Small intestine (tissue), 7 donors: ENCODE measurements at regions not wholly inside any gene's neighbourhood (a gene's known extent, or its start where the extent isn't known, plus 50 kb on each side); places are given as distances from the start of the nearest gene placed in this dataset.
A peak's percentile ranks its signal among the peaks of the same experiment; 100 is the strongest.

Source experiments
- DNase-seq, 2 donors: peaks; one replicate each; pipeline versions ENCODE4 v3.0.0 to v3.0.0-alpha.2; 2013
- FAIRE-seq: peaks from 2 replicates; lab custom pipeline; 2012; peaks lifted over from hg19 to GRCh38; lab: Jason Lieb, UNC
- H3K27ac ChIP-seq, 3 donors: one replicate each; pipeline ENCODE4 v1.5.1; 2013; ENCODE audit warnings: low read length in 2 of 3, mild to moderate bottlenecking in 2 of 3, control low read depth in 1 of 3, inconsistent platforms in 1 of 3, low read depth in 1 of 3, moderate library complexity in 1 of 3
- H3K27me3 ChIP-seq, 3 donors: one replicate each; pipeline ENCODE4 v1.6.1; 2013; ENCODE audit warnings: low read length in 3 of 3, inconsistent platforms in 1 of 3; ENCODE audit not compliant: control insufficient read depth in 3 of 3, insufficient read depth in 3 of 3
- H3K36me3 ChIP-seq, 3 donors: one replicate each; pipeline ENCODE4 v1.6.1; 2013; ENCODE audit warnings: low read length in 3 of 3, inconsistent platforms in 1 of 3, low read depth in 1 of 3, mild to moderate bottlenecking in 1 of 3, moderate library complexity in 1 of 3; ENCODE audit not compliant: control insufficient read depth in 3 of 3, insufficient read depth in 2 of 3
- H3K4me1 ChIP-seq, 3 donors: one replicate each; pipeline ENCODE4 v1.6.1; 2013; ENCODE audit warnings: low read length in 2 of 3, inconsistent platforms in 1 of 3, low read depth in 1 of 3, mild to moderate bottlenecking in 1 of 3, moderate library complexity in 1 of 3; ENCODE audit not compliant: control insufficient read depth in 3 of 3, insufficient read depth in 2 of 3
- H3K4me3 ChIP-seq, 3 donors: one replicate each; pipeline ENCODE4 v1.5.1; 2013; ENCODE audit warnings: low read length in 3 of 3, control low read depth in 1 of 3, inconsistent platforms in 1 of 3, low read depth in 1 of 3, mild to moderate bottlenecking in 1 of 3, moderate library complexity in 1 of 3
- H3K9me3 ChIP-seq, 2 donors: one replicate each; pipeline ENCODE4 v1.6.1; 2013; ENCODE audit warnings: low read depth in 1 of 2, low read length in 1 of 2; ENCODE audit not compliant: control insufficient read depth in 2 of 2, insufficient read depth in 1 of 2
- WGBS, 3 donors: extraction: QIAGEN DNeasy Blood & Tissue Kit; methylation state at CpG; one replicate each; pipeline ENCODE4 v1.1.7; 2013; 5-methylcytosine and 5-hydroxymethylcytosine counted together
- donor health status: healthy with polysubstance abuse.
- donor health status: control.
- donor health status: control.
- donor health status: Bipolar disorder and iron deficiency.
- donor health status: healthy.

DNA sequence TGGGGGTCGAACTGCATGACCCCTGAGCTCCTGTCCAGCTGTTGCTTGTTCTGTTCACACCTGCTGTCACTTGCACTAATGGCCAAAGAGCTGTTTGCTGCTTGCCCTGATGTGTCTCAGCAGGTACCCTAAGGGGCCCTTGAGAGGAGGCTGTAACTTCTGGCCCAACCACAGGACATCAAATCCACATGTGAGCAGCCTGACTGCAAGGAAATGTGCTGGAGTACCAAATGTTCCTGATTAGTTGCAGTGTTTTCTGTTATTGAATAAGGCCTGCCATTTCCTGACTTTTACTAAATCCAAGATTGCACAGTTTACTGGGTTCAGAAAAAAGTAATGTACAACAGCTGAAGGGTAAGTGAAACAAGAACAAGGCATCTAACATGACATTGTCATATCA lies 91.7 kb upstream of the IL6 start:
- H3K4me1 ChIP-seq, result no peaks in the 10 kb centered on the region
- no peaks in the 10 kb centered on the region for H3K9me3 ChIP-seq
- no peak overlapping the region for H3K4me3 ChIP-seq
- no peaks in the 10 kb centered on the region for H3K36me3 ChIP-seq
- no peak overlapping the region for H3K27ac ChIP-seq
- WGBS, 3 donors, result 48 to 77% (median 60%) methylated on average over 1 of the region's 1 CpG
- no peaks in the 10 kb centered on the region for H3K27me3 ChIP-seq
- no peak for FAIRE-seq
- no peak for DNase-seq

DNA sequence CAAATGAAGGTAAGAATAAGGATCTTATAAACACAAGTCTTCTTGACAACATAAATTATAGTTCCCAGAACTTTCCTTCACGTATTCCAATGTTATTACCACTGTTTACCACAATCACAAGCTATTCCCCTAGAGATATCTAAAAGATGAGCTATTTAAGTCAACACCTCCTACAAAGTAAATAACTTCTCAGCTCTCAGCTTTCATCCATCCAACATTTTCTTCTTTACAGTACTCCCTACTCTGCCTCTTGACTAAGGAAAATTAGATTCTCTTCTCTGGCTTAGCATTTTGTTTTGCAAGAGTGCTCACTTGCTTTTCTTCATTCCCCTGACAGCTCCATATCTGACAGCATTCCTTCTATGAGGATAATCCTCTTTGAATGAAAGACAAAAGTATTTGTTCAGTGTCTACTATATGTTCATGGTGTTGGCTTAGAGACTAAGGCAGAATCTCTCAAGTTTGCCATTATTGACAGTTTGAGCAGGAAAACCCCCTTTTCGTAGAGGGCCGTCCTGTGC lies 93.0 kb upstream of the IL6 start:
- FAIRE-seq (no peak), DNase-seq (no peak)
- 73% methylated on average over 3 of the region's 3 CpGs for WGBS, 3 donors

DNA sequence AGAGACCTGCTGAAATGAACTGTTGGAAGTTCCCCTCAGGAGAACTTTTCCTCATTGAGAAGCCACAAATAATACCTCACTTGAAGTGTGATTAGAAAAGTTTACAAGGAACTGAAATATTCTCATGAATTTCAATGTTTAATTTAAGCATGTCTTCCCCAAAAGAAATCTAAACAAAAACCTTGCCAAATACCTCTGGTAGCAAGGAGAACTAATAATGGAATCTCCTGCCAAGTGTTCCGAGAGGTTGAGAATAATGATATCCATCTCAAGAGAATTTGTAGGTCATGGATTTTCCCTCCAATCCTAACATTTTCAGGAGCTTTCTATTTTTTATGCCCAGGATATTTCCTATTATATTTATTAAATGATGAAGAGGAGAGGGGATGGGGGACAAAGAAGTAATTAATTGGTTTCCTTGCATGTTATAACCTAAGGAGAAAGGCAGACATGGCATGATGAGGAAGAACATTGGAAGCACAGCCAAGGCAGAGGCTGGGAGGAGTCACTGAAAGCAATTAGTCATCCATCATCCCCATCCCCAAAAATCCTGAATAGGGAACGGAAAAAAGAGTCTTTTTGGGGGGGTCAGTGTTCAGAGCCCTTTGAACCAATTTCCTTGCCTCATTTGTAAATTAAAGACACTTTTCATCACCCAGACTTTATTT lies 93.6 kb upstream of the IL6 start:
- H3K9me3 ChIP-seq, result no peaks in the 10 kb centered on the region
- DNase-seq (no peak), FAIRE-seq (no peak)
- WGBS, 3 donors, result 55 to 64% (median 63%) methylated on average over 2 of the region's 2 CpGs
- no peak overlapping the region for H3K4me3 ChIP-seq
- no peaks in the 10 kb centered on the region for H3K36me3 ChIP-seq
- no peaks in the 10 kb centered on the region for H3K4me1 ChIP-seq
- no peak overlapping the region for H3K27ac ChIP-seq
- H3K27me3 ChIP-seq, result no peaks in the 10 kb centered on the region

More for the DNA sequence above, 93.0 kb upstream of the IL6 start:
- no peak overlapping the region for H3K27ac ChIP-seq
- no peaks in the 10 kb centered on the region for H3K9me3 ChIP-seq
- no peaks in the 10 kb centered on the region for H3K4me1 ChIP-seq
- H3K36me3 ChIP-seq, result no peaks in the 10 kb centered on the region
- no peaks in the 10 kb centered on the region for H3K27me3 ChIP-seq
- no peak overlapping the region for H3K4me3 ChIP-seq

DNA sequence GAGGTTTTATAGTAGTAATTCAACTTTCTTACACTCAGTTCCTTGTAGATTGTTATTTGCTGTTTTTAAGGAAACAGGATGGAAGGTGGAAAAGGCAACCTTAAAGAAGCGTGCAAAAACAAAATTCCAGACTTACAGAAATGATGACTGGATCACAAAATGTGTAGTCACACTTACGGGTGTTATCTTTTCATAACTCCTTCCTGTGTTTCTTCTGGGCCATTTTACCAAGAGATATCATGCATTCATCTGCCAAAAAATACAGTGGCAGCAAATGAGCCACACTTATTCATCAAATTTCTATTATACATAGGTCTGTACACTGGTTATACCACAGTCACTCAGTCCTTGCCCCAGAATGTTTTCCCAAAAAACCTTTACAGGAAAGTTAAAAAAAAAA lies 94.3 kb upstream of the IL6 start:
- 66 to 73% (median 70%) methylated on average over 2 of the region's 2 CpGs for WGBS, 3 donors
- DNase-seq (no peak), FAIRE-seq (no peak)
- Histone ChIP-seq H3K27me3 (no peaks in the 10 kb centered on the region), H3K4me3 (no peak overlapping the region), H3K27ac (no peak overlapping the region), H3K9me3 (no peaks in the 10 kb centered on the region), H3K36me3 (no peaks in the 10 kb centered on the region), H3K4me1 (no peaks in the 10 kb centered on the region)

DNA sequence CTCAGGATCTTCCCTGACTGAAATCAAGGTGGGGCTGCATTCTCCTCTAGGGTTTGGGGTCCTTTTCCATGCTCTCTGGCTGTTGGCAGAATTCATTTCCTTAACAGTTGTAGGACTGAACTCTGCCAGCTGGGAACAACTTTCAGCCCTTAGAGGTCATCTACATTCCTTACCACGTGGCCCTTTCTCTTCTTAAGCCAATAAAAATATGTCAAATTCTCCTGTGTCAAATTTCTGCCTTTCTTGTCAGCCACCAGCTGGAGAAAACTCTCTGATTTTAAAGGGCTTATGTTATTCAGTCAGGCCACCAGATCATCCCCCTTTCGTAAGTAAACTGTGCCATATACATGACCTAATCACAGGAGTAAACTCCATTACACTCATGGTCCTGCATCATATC lies 95.3 kb upstream of the IL6 start:
- no peak overlapping the region for H3K27ac ChIP-seq
- no peaks in the 10 kb centered on the region for H3K4me1 ChIP-seq
- no peak for DNase-seq
- no peaks in the 10 kb centered on the region for H3K36me3 ChIP-seq
- no peak for FAIRE-seq
- H3K9me3 ChIP-seq, result no peaks in the 10 kb centered on the region
- H3K27me3 ChIP-seq, result no peaks in the 10 kb centered on the region
- 47 to 58% (median 53%) methylated on average over 2 of the region's 2 CpGs for WGBS, 3 donors
- no peak overlapping the region for H3K4me3 ChIP-seq

DNA sequence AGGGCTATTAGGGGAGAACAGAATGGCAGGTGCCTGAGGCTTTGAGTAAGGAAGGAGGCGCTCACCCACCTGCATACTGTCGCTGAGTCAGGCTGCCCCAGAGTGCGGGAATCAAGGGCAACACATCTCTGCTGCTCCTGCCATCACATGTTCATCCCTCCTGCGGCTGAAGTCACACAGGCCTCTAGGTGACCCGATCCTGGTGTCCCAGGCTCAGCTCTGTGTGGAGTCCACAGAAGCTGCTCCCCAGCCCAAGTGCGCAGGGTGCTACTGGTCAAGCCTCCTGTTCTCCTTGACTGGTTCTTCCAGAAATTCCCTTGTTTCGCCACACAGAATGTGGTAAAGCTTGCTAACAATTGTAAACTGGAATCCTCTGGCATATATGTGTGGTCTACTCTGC lies 96.9 kb upstream of the IL6 start:
- no peaks in the 10 kb centered on the region for H3K27me3 ChIP-seq
- no peaks in the 10 kb centered on the region for H3K36me3 ChIP-seq
- WGBS, 3 donors, result 93 to 94% (median 93%) methylated on average over 7 of the region's 7 CpGs
- DNase-seq (no peak), FAIRE-seq (no peak)
- H3K4me1 ChIP-seq, result no peaks in the 10 kb centered on the region
- H3K4me3 ChIP-seq, result no peak overlapping the region
- H3K9me3 ChIP-seq, result no peaks in the 10 kb centered on the region
- no peak overlapping the region for H3K27ac ChIP-seq

DNA sequence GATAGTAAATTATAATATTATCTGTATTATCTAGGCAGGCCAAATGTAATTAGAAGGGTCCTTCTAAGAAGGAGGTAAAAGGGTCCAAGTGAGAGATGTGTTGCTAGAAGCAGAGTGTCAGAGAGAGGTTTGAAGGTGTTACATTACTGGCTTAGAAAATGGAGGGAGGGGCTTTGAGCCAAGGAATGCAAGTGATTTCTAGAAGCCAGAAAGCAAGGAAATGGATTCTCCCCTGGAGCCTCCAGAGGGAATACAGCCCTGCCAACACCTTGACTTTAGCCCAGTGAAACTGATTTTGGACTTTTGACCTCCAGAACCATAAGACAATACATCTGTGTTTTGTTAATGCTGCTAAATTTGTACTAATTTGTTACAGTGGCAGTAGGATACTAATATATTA lies 97.9 kb upstream of the IL6 start:
- Histone ChIP-seq H3K9me3 (no peaks in the 10 kb centered on the region), H3K27ac (no peak overlapping the region), H3K4me3 (no peak overlapping the region), H3K36me3 (no peaks in the 10 kb centered on the region), H3K4me1 (no peaks in the 10 kb centered on the region), H3K27me3 (no peaks in the 10 kb centered on the region)
- DNase-seq, result peak in 1 of 2 donors; percentile 11
- FAIRE-seq, result no peak

DNA sequence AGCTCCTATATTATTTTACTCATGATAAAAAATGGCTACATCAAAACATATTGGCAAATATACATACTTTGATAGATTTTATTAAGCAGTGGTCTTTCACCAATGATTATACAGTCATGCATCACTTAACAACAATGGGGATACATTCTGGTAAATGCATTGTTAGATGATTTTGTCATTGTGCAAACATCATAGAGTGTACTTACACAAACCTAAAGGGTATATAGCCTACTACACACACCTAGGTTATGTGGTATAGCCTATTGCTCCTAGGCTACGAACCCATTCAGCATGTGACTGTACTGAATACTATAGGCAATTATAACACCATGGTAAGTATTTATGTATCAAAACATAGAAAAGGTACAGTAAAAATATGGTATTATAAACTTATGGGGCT lies 98.9 kb upstream of the IL6 start:
- DNase-seq, result no peak
- Histone ChIP-seq H3K9me3 (no peaks in the 10 kb centered on the region), H3K27me3 (no peaks in the 10 kb centered on the region), H3K4me3 (no peak overlapping the region), H3K36me3 (no peaks in the 10 kb centered on the region), H3K4me1 (no peaks in the 10 kb centered on the region), H3K27ac (no peak overlapping the region)
- no peak for FAIRE-seq
- WGBS, 3 donors, result 88 to 98% (median 92%) methylated on average over 1 of the region's 1 CpG

DNA sequence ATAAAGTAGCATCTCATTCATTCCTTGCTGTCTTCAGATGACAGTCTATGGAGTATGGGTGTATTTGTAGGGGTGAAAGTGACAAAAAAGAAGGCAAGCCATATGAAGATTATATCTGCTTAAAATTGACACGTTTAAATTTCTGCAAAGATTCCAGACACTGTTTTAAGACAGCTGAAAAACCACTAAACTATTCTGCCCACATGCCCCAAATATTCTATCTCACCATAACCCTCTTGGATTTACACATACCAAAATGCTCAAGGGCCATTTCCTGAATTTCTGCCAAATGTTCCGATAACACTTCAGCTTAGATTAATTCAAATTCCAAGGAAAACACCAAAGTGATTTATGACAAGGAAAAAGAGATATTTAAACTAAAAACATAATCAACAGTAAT lies 99.9 kb upstream of the IL6 start:
- no peaks in the 10 kb centered on the region for H3K27me3 ChIP-seq
- H3K9me3 ChIP-seq, result no peaks in the 10 kb centered on the region
- WGBS, 3 donors, result 56 to 73% (median 69%) methylated on average over 2 of the region's 2 CpGs
- H3K27ac ChIP-seq, result no peak overlapping the region
- no peaks in the 10 kb centered on the region for H3K4me1 ChIP-seq
- H3K4me3 ChIP-seq, result no peak overlapping the region
- DNase-seq, result no peak
- no peak for FAIRE-seq
- no peaks in the 10 kb centered on the region for H3K36me3 ChIP-seq
